SU-DHL-6 (cell line): ENCODE measurements at regions not wholly inside any gene's neighbourhood (a gene's known extent, or its start where the extent isn't known, plus 50 kb on each side); places are given as distances from the start of the nearest gene placed in this dataset.

Source experiments
- CTCF ChIP-seq: fragments of 200-600 bp; sonication (generic); IDR thresholded peaks from one replicate; pipeline ENCODE4 v1.5.1; 2017; ENCODE audit warnings: antibody characterized with exemption, mild to moderate bottlenecking, low read length, moderate library complexity; ENCODE audit not compliant: insufficient read depth, poor library complexity, severe bottlenecking
- EZH2phosphoT487 ChIP-seq: fragments of 200-600 bp; sonication (generic), shearing (Covaris generic); conservative IDR thresholded peaks from 2 replicates; pipeline ENCODE4 v1.6.1; 2018; ENCODE audit warnings: mild to moderate bottlenecking, antibody characterized with exemption, low read length, moderate library complexity, mixed read lengths

- no peak for TF ChIP-seq CTCF
- TF ChIP-seq EZH2phosphoT487 = no peak
Measured at GRCh38 chr16:27695161-27695560, 145.2 kb downstream of the KATNIP start.
